Right cardiac atrium (tissue), 5 donors: ENCODE measurements at regions not wholly inside any gene's neighbourhood (a gene's known extent, or its start where the extent isn't known, plus 50 kb on each side); places are given as distances from the start of the nearest gene placed in this dataset.

Experiments used
- ATAC-seq, 2 donors: fragments of 200-7000 bp; cut with Tn5 transposase; one replicate each; pipeline versions ENCODE4 v1.8.0 to v1.9.1; 2020; ENCODE audit warnings: moderate library complexity in 2 of 2, mild to moderate bottlenecking in 1 of 2
- DNase-seq, 3 donors: peaks; one replicate each; pipeline ENCODE4 v3.0.0-alpha.2; 2020
- H3K27ac ChIP-seq: one replicate; pipeline ENCODE4 v1.5.1; 2013; ENCODE audit warnings: mild to moderate bottlenecking, low read length, control low read depth, moderate library complexity
- H3K27me3 ChIP-seq: one replicate; pipeline ENCODE4 v1.6.1; 2013; ENCODE audit not compliant: control insufficient read depth, insufficient read depth
- H3K4me1 ChIP-seq: one replicate; pipeline ENCODE4 v1.6.1; 2013; ENCODE audit warnings: low read length; ENCODE audit not compliant: control insufficient read depth, insufficient read depth
- H3K4me3 ChIP-seq: one replicate; pipeline ENCODE4 v1.5.1; 2013; ENCODE audit warnings: low read length, control low read depth
- H3K9me3 ChIP-seq: one replicate; pipeline ENCODE4 v1.6.1; 2013; ENCODE audit warnings: low read length; ENCODE audit not compliant: control insufficient read depth
- WGBS: extraction: QIAGEN DNeasy Blood & Tissue Kit; methylation state at CpG from one replicate; pipeline ENCODE4 v1.1.7; 2013; 5-methylcytosine and 5-hydroxymethylcytosine counted together
- intact Hi-C, 4 donors: fragments of 100-400 bp; cut with DNase I; formaldehyde crosslinking; loops; one replicate each; pipeline versions ENCODE4 v1.11.0 to v1.14.0; 2022 to 2023
- donor health status: healthy with polysubstance abuse.
- donor health status: DM: no; HTN: yes; CAD: no.
- donor health status: DM: no; HTN: no; CAD: no.
- donor health status: DM: no; HTN: yes; CAD: no; lungs with severe emphysema.
- donor health status: DM: yes; HTN: yes; CAD: no.

DNA sequence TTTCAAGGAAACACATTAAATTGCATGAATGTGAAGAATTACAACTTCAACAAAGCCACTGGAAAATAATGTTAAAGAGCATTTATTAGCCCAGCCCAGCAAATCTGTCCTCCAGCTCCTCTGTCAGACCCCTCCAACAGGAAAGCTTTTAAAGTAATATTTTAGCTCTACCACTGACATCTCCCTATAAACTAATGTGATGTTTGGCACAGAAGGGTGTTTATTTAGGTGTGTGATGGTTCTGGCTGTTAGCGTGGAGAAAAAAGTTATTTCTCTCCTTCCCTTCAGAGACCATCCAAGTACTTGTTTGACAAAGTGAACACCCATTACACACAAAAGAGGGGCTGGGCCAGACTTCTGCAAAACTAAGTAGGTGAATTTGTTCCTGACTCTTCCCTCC lies 111.9 kb upstream of the TARS1 start:
- no peaks in the 10 kb centered on the region for H3K9me3 ChIP-seq
- DNase-seq: no peak
- intact Hi-C loops: no loop called here
- H3K4me1 ChIP-seq: no peaks in the 10 kb centered on the region
- ATAC-seq: no peak
- no peaks in the 10 kb centered on the region for H3K27me3 ChIP-seq
- H3K27ac ChIP-seq: no peak overlapping the region
- H3K4me3 ChIP-seq: no peak overlapping the region
- WGBS: 68% methylated on average over 1 of the region's 1 CpG

DNA sequence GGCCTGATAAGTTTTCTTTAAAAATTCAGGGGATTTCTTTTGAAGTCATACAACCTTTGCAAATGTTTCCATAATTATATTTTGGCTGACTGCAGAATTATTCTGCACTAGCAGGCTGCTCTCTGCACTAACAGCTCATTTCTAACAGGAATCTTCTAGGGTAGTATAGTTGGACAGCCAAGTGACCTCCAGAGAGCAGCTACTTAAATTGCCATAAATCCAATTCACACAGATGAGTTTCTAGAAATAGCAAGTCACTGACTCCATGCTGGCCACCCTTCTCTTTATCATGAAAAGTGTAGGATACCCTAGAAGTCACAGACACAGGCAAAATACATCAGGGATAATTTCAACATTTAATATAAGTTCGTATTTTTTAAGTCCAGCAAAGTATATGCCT lies 110.9 kb upstream of the TARS1 start:
- WGBS: 64% methylated on average over 1 of the region's 1 CpG

DNA sequence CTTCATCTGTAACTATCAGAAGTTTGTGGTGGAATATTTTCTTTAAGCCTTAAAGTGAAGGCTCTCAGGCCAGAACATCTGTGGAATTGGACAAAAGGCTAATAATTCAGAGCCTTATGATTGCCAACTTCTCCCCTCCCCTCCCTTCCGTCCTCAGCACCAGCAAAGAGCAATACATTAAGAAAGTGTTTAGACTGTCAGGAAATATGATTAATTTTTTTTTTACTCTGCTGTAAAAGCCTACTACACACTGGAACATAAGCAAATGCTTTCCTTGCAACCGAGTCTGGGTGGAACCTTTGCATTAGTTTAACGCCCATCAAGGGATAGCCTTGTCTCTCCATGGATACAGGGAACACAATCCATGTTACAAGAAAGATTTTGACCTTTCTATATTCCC lies 110.3 kb upstream of the TARS1 start:
- Histone ChIP-seq H3K4me3 (no peak overlapping the region), H3K9me3 (no peaks in the 10 kb centered on the region), H3K4me1 (no peaks in the 10 kb centered on the region), H3K27ac (no peak overlapping the region), H3K27me3 (no peaks in the 10 kb centered on the region)
- DNase-seq (no peak), ATAC-seq (no peak)
- intact Hi-C loops: no loop called here
- WGBS: 46% methylated on average over 3 of the region's 3 CpGs

More for the DNA sequence above, 110.9 kb upstream of the TARS1 start:
- ATAC-seq: no peak
- H3K9me3 ChIP-seq: no peaks in the 10 kb centered on the region
- H3K27ac ChIP-seq: no peak overlapping the region
- no peak overlapping the region for H3K4me3 ChIP-seq
- DNase-seq: no peak
- no peaks in the 10 kb centered on the region for H3K27me3 ChIP-seq
- intact Hi-C loops: no loop called here
- H3K4me1 ChIP-seq: no peaks in the 10 kb centered on the region

DNA sequence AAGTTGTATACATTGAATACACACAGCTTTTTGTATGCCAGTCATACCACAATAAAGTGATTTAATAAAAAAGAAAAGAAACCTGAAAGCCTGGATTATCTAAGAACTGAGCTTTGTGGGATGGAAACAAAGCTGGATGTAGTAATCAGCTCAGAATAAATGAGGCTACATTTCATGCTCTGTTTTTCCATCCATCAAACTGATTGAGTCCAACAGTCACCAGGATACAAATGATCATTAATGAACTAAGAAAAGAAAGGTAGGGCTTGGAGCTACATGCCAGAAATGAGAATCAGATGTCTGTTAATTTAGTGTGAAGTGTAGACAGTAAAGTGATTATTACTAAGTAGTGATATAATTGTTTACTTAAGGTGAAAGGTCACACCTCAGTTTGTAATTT lies 109.8 kb upstream of the TARS1 start:
- no peaks in the 10 kb centered on the region for H3K4me1 ChIP-seq
- no peaks in the 10 kb centered on the region for H3K9me3 ChIP-seq
- H3K27me3 ChIP-seq: no peaks in the 10 kb centered on the region
- H3K4me3 ChIP-seq: no peak overlapping the region
- ATAC-seq (no peak), DNase-seq (no peak)
- no peak overlapping the region for H3K27ac ChIP-seq
- intact Hi-C loops: no loop called here

DNA sequence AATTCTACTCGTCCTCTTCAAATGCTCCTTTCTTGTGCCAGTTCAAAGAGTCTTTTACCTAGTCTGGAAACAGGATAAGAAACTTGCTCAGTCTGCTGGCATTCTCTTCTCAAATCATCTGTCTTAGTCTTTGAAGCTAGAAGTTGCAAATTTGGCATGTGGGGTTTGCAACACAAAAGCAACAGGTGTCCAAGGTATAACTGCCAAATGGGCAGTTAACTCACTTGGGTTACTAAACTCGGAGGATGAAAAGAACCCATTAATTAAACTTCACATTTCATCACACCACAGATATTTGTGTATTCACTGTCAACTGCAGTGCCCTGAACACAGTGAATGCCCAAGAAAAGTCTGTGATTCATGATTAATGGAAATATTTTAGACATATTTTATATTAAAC lies 108.0 kb upstream of the TARS1 start:
- no peak for DNase-seq

DNA sequence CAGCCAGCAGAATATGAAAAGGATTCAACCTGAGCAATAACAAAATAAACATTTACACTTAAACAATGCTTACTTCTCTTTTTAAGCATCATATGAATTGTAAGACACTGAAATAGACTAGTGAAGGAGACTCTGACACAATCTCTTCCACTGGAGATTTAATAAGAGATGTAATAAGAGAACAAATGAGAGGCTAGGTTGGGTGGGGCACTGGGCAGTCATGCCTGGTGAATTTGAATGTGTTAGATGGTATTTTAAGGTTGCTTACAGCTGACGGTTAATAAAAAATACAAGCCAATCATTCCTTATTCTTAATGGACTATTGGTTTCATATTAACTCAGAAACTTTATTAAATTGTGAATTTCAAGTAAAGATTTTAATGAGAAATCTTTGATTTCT lies 105.9 kb upstream of the TARS1 start:
- H3K9me3 ChIP-seq: no peaks in the 10 kb centered on the region
- H3K27ac ChIP-seq: no peak overlapping the region
- DNase-seq (no peak), ATAC-seq (no peak)
- H3K27me3 ChIP-seq: no peaks in the 10 kb centered on the region
- WGBS: 94% methylated on average over 1 of the region's 1 CpG
- intact Hi-C loops: no loop called here
- no peaks in the 10 kb centered on the region for H3K4me1 ChIP-seq
- no peak overlapping the region for H3K4me3 ChIP-seq

More for the DNA sequence above, 108.0 kb upstream of the TARS1 start:
- WGBS: 74% methylated on average over 2 of the region's 2 CpGs
- Histone ChIP-seq H3K27me3 (no peaks in the 10 kb centered on the region), H3K9me3 (no peaks in the 10 kb centered on the region), H3K4me1 (no peaks in the 10 kb centered on the region), H3K27ac (no peak overlapping the region), H3K4me3 (no peak overlapping the region)
- no peak for ATAC-seq
- intact Hi-C loops: no loop called here

DNA sequence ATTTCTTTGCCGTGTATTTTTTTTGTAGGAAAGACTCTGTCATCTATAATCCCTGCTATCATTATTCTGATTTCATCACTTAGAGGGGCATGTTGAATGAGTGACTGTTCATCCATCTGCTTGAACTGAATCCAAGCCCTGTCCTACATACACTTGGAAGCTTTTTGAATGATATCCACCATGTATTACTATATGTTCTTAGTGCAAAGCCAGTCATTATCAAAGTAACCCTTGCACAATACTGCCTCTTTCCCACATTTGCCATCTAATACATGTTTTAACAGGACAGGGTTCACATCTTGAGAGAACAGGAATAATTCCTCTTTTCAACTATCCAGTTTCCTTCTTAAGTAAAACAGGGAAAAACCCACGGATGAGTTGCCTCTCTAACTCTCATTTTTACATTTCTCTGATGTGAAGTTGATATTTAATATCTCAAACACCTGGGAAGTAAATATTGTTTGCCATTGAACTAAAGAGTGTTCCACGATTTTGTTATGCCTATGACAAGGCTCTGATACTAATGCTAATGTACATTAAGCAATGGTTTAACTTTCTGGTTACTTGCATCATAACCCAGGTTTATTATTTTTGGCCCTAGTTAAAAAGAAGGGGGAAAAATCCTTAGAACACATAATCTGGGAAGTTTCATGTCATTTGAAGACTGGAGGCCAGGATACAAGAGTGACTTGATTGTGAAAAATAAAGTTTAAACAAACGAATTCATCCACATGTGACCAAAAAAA lies 103.7 kb upstream of the TARS1 start:
- intact Hi-C loops: no loop called here
- Histone ChIP-seq H3K27ac (no peak overlapping the region), H3K4me1 (no peaks in the 10 kb centered on the region), H3K9me3 (no peaks in the 10 kb centered on the region), H3K27me3 (no peaks in the 10 kb centered on the region), H3K4me3 (no peak overlapping the region)
- WGBS: 62% methylated on average over 4 of the region's 4 CpGs
- ATAC-seq (no peak), DNase-seq (no peak)

DNA sequence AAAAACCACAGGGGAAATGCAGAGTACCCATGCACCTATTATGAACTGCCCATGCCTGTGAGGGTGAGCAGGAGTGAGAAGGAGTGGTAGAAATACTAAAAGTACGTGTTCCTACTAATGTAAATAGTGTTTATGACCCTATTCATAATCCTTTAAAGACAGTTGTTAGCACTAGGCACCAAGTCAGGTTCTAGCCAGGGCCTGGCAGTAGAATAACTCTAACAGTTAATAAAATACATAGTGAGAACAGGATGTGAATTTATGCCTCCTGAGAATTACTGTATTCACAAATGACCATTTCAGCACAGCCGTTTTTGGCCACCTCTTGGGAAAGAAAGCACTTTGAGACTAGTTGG lies 103.2 kb upstream of the TARS1 start:
- H3K27ac ChIP-seq: no peak overlapping the region
- intact Hi-C loops: no loop called here
- ATAC-seq: no peak

DNA sequence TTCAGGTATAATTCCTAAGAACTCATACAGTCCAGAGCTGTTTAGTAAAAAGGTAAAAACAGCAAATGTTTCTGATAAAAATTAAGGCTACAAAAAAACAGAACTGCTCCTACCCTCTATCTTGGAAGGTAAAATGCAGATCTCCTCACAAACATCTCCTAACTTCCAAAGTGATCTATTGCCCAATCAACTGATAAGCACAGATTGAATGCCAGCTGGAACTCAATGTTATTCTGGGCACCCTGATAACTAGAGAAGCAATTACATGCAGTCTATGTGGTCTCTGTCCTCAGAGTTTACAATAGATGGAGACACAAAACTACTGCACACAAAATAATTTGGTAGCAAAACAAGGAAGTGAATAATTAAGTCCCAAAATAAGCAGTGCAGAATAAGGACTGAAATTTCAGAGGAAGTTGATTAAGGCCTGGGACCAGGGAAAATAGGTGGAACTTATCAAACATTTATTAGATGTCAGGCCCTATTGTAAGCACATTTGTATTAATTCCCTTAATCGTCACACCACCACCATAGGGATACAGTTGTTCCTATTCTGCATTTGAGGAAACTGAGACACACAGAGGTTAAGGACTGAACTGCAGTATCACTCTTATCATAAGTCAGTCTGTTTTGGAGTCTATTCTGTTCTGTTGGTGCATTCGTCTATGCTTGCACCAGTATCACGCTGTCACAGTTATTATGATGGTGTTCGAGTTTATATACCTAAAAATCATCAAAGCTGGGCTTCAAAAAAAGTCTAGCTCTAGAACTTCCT lies 102.2 kb upstream of the TARS1 start:
- Histone ChIP-seq H3K27ac (no peak overlapping the region), H3K4me3 (no peak overlapping the region), H3K4me1 (no peaks in the 10 kb centered on the region), H3K27me3 (no peaks in the 10 kb centered on the region), H3K9me3 (no peaks in the 10 kb centered on the region)
- ATAC-seq: peak in 1 of 2 donors; percentile 41
- DNase-seq: no peak
- intact Hi-C loops: no loop called here
- 74% methylated on average over 4 of the region's 4 CpGs for WGBS

More for the DNA sequence above, 103.2 kb upstream of the TARS1 start:
- 65% methylated on average over 2 of the region's 2 CpGs for WGBS
- Histone ChIP-seq H3K9me3 (no peaks in the 10 kb centered on the region), H3K4me1 (no peaks in the 10 kb centered on the region), H3K4me3 (no peak overlapping the region), H3K27me3 (no peaks in the 10 kb centered on the region)
- no peak for DNase-seq

DNA sequence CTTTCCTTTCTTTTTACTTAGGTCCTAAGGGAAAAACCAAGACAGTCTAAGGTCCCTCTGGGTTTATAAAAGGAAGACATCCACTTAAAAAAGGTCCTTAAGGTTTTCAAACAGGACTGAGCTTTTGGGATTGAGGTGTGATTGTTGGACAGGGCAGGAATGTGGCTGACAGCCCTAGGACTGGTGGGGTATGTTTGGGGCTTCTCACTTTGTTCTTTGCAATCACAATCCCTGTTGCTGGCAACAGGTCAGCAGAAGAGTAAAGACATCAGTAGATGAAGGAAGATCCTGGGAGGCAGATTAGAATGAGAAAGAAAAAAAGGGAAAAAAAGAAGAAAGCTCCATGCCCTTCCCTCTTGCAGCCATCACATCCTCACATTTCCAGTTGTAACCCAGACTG lies 101.4 kb upstream of the TARS1 start:
- Histone ChIP-seq H3K4me3 (no peak overlapping the region), H3K9me3 (no peaks in the 10 kb centered on the region), H3K27ac (no peak overlapping the region), H3K27me3 (no peaks in the 10 kb centered on the region), H3K4me1 (no peaks in the 10 kb centered on the region)
- no peak for ATAC-seq
- intact Hi-C loops: no loop called here
- DNase-seq: no peak

DNA sequence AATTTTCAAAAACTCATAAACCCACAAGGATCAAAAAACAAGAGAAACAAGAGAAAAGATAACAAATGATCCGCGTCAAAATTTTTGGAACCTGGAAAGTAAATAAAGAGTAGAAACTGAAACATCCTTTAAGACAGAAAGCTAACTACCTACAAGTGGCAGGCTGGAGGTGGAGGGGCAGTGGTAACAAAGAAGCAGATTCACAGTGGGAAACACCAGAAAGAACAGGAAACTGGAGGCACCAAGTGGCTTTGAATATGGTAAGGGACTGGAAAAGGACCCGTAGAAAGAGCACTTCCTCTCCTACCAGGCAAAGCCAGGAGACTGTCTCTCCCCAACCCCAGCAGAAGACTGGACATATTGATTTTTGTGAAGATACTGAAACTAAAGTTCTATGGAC lies 100.6 kb upstream of the TARS1 start:
- intact Hi-C loops: no loop called here
- Histone ChIP-seq H3K27ac (no peak overlapping the region), H3K4me3 (no peak overlapping the region), H3K4me1 (no peaks in the 10 kb centered on the region), H3K27me3 (no peaks in the 10 kb centered on the region), H3K9me3 (no peaks in the 10 kb centered on the region)
- DNase-seq: no peak
- WGBS: 69% methylated on average over 3 of the region's 3 CpGs
- no peak for ATAC-seq
